Heart left ventricle (tissue), 13 donors: ENCODE measurements at regions not wholly inside any gene's neighbourhood (a gene's known extent, or its start where the extent isn't known, plus 50 kb on each side); places are given as distances from the start of the nearest gene placed in this dataset.

ENCODE experiments used
- POLR2A ChIP-seq, 2 donors: fragments of 450-650 bp; IDR thresholded peaks; one replicate each; pipeline ENCODE4 v1.6.1; 2017; ENCODE audit warnings: antibody characterized with exemption in 2 of 2, mild to moderate bottlenecking in 2 of 2, moderate library complexity in 2 of 2
- TF ChIP-seq, protein P1 (sequence below), 12 donors: fragments of 200-600 bp; sonication (generic) in 4 of 12; IDR thresholded peaks; one replicate each; pipeline versions ENCODE4 v1.5.0 to v1.8.0; 2018 to 2022; ENCODE audit warnings: antibody characterized with exemption in 12 of 12, mild to moderate bottlenecking in 5 of 12
- donor health status: ischemic (EF 13 %, LVEDD 7.1; RV severe dilation, severe dysfunction).
- donor health status: DM: no; HTN: yes; CAD: no.
- donor health status: DM: no; HTN: no; CAD: no.
- donor health status: ischemic (EF 25% LVEDD 6.9; RV normal size, moderate dysfunction).
- donor health status: ischemic (EF 25% LVEDD 5.7; RV mildly dilated, moderate dysfunction).
- donor health status: ischemic (EF 35%, LVEDD 5.7; RV mildly dilated, moderate dysfunction).
- donor health status: nonischemic (EF 11% LVEDD 7.7; RV severe dilation, severe dysfunction).
- donor health status: DM: yes; HTN: yes; CAD: no.
- donor health status: PGD.
- donor health status: ischemic (EF 29% LVEDD 5.4; RV normal size, mild dysfunction).
- donor health status: nonischemic (EF 23%, LVEDD 6.1; RV moderate dilation, normal function).

DNA sequence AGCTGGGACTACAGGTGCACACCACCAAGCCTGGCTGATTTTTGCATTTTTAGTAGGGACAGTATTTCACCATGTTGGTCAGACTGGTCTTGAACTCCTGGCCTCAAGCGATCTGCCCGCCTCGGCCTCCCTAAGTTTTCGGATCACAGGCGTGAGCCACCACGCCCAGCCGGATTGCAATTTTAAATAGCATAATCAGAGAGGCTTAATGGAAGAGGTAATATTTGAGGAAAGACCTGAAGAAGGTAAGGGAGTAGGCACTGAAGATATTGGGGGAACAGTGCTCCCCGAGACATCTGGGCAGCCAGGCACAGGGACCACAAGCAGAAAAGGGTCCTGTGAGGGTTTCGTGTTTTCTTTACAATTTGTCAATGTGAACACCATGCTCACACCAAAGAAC lies 61.4 kb upstream of the USP6NL start:
- TF ChIP-seq, protein P1, sequence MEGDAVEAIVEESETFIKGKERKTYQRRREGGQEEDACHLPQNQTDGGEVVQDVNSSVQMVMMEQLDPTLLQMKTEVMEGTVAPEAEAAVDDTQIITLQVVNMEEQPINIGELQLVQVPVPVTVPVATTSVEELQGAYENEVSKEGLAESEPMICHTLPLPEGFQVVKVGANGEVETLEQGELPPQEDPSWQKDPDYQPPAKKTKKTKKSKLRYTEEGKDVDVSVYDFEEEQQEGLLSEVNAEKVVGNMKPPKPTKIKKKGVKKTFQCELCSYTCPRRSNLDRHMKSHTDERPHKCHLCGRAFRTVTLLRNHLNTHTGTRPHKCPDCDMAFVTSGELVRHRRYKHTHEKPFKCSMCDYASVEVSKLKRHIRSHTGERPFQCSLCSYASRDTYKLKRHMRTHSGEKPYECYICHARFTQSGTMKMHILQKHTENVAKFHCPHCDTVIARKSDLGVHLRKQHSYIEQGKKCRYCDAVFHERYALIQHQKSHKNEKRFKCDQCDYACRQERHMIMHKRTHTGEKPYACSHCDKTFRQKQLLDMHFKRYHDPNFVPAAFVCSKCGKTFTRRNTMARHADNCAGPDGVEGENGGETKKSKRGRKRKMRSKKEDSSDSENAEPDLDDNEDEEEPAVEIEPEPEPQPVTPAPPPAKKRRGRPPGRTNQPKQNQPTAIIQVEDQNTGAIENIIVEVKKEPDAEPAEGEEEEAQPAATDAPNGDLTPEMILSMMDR (IDR thresholded peaks at IDR 0.05): no peak
- TF ChIP-seq POLR2A (IDR thresholded peaks at IDR 0.05): no peak
